ENCODE measurements at regions not wholly inside any gene's neighbourhood (a gene's known extent, or its start where the extent isn't known, plus 50 kb on each side); places are given as distances from the start of the nearest gene placed in this dataset.

GRCh38 chr2:136253288-136254004 is 135.5 kb upstream of the CXCR4 start (continued):
- TF ChIP-seq MAX (IDR thresholded peaks at IDR 0.05; ENCODE audit: low read depth, low read length) (peak; percentile 49; the same call in 1 of the 2 replicates), SRF (IDR thresholded peaks at IDR 0.05; ENCODE audit: low read depth in 2 of 2, low read length in 2 of 2) (no peak), ZNF207 (IDR thresholded peaks at IDR 0.05; ENCODE audit: borderline replicate concordance) (no peak), FOXM1 (IDR thresholded peaks at IDR 0.05; ENCODE audit: low read depth, low read length) (no peak), ZNF274 (IDR thresholded peaks at IDR 0.05; ENCODE audit: insufficient read depth, insufficient read length) (no peak), ESRRA (IDR thresholded peaks at IDR 0.05; ENCODE audit: low read length) (no peak), NFYB (IDR thresholded peaks at IDR 0.05; ENCODE audit: insufficient read depth, low read depth, low read length) (no peak), HDAC6 (IDR thresholded peaks at IDR 0.05; ENCODE audit: unreplicated experiment) (no peak), POLR2A (IDR thresholded peaks at IDR 0.05; ENCODE audit: low read depth, low read length) (no peak), IRF3 (IDR thresholded peaks at IDR 0.05) (no peak), YY1 (IDR thresholded peaks at IDR 0.05; ENCODE audit: low read depth, low read length) (no peak), ZBTB4 (CRISPR knock-in tag; IDR thresholded peaks at IDR 0.05) (no peak), TCF7 (IDR thresholded peaks at IDR 0.05; ENCODE audit: borderline replicate concordance) (no peak), RBBP5 (conservative IDR thresholded peaks at IDR 0.05) (no peak), ZNF622 (IDR thresholded peaks at IDR 0.05) (no peak), EP300 (IDR thresholded peaks at IDR 0.05; ENCODE audit: borderline replicate concordance in 1 of 2, control insufficient read depth in 1 of 2, low read depth in 2 of 2, low read length in 2 of 2) (0 out of 4 replicates have a peak, but pooled peaks have one; percentile 11 to 28)

Data from GM12878 (cell line).